ENCODE measurements at regions not wholly inside any gene's neighbourhood (a gene's known extent, or its start where the extent isn't known, plus 50 kb on each side); places are given as distances from the start of the nearest gene placed in this dataset.

- no peak for TF ChIP-seq CTCF (IDR thresholded peaks at IDR 0.05; ENCODE audit: borderline replicate concordance, extremely low read depth, insufficient read depth)
- intact Hi-C loops (cut with DNase I) = no loop called here
- H3K27me3 ChIP-seq (ENCODE audit: control insufficient read depth, insufficient read depth, low read length) = no peaks in the 10 kb centered on the region
- H3K9ac ChIP-seq (ENCODE audit: low read length in 3 of 3) = no peak overlapping the region
- H3K4me3 ChIP-seq (ENCODE audit: low read length in 3 of 3) = no peak overlapping the region
- no peaks in the 10 kb centered on the region for H3K4me1 ChIP-seq (ENCODE audit: control insufficient read depth in 2 of 3, insufficient read depth in 2 of 3, low read depth in 1 of 3, low read length in 3 of 3)
- no peak overlapping the region for H3K27ac ChIP-seq (ENCODE audit: low read depth in 2 of 2, low read length in 2 of 2)
- H3K9me3 ChIP-seq (ENCODE audit: control insufficient read depth in 2 of 3, insufficient read depth in 1 of 3, low read length in 3 of 3) = no peaks in the 10 kb centered on the region
- H3K36me3 ChIP-seq (ENCODE audit: control insufficient read depth in 2 of 3, insufficient read depth in 3 of 3, low read length in 3 of 3) = no peaks in the 10 kb centered on the region
- FAIRE-seq (no peak), DNase-seq (peak in 2 of 5 donors; percentile 19 to 31)
Observed at GRCh38 chr10:21463436-21463835, 62.0 kb downstream of the SKIDA1 start.

- Histone ChIP-seq H3K4me1 (ENCODE audit: control insufficient read depth in 2 of 3, insufficient read depth in 2 of 3, low read depth in 1 of 3, low read length in 3 of 3) (no peaks in the 10 kb centered on the region), H3K4me3 (ENCODE audit: low read length in 3 of 3) (no peak overlapping the region), H3K27ac (ENCODE audit: low read depth in 2 of 2, low read length in 2 of 2) (no peak overlapping the region), H3K9me3 (ENCODE audit: control insufficient read depth in 2 of 3, insufficient read depth in 1 of 3, low read length in 3 of 3) (no peaks in the 10 kb centered on the region), H3K9ac (ENCODE audit: low read length in 3 of 3) (no peak overlapping the region), H3K27me3 (ENCODE audit: control insufficient read depth, insufficient read depth, low read length) (no peaks in the 10 kb centered on the region), H3K36me3 (ENCODE audit: control insufficient read depth in 2 of 3, insufficient read depth in 3 of 3, low read length in 3 of 3) (no peaks in the 10 kb centered on the region)
- TF ChIP-seq CTCF (IDR thresholded peaks at IDR 0.05; ENCODE audit: borderline replicate concordance, extremely low read depth, insufficient read depth) = no peak
- FAIRE-seq (no peak), DNase-seq (peak in 2 of 5 donors; percentile 69 to 93)
- intact Hi-C loops (cut with DNase I) = no loop called here
Observed at GRCh38 chr10:21458126-21458871, 67.2 kb downstream of the SKIDA1 start.

GRCh38 chr10:21456160-21456559 lies 69.3 kb downstream of the SKIDA1 start:
- no peak for TF ChIP-seq CTCF (IDR thresholded peaks at IDR 0.05; ENCODE audit: borderline replicate concordance, extremely low read depth, insufficient read depth)
- no peaks in the 10 kb centered on the region for H3K27me3 ChIP-seq (ENCODE audit: control insufficient read depth, insufficient read depth, low read length)
- no peaks in the 10 kb centered on the region for H3K36me3 ChIP-seq (ENCODE audit: control insufficient read depth in 2 of 3, insufficient read depth in 3 of 3, low read length in 3 of 3)
- DNase-seq (no peak), FAIRE-seq (no peak)
- no peak overlapping the region for H3K27ac ChIP-seq (ENCODE audit: low read depth in 2 of 2, low read length in 2 of 2)
- no peaks in the 10 kb centered on the region for H3K9me3 ChIP-seq (ENCODE audit: control insufficient read depth in 2 of 3, insufficient read depth in 1 of 3, low read length in 3 of 3)
- no peaks in the 10 kb centered on the region for H3K4me1 ChIP-seq (ENCODE audit: control insufficient read depth in 2 of 3, insufficient read depth in 2 of 3, low read depth in 1 of 3, low read length in 3 of 3)
- no peak overlapping the region for H3K4me3 ChIP-seq (ENCODE audit: low read length in 3 of 3)
- H3K9ac ChIP-seq (ENCODE audit: low read length in 3 of 3) = no peak overlapping the region
- intact Hi-C loops (cut with DNase I) = no loop called here

GRCh38 chr10:21452203-21452602 lies 73.3 kb downstream of the SKIDA1 start:
- intact Hi-C loops (cut with DNase I) = no loop called here
- FAIRE-seq = no peak
- H3K4me1 ChIP-seq (ENCODE audit: control insufficient read depth in 2 of 3, insufficient read depth in 2 of 3, low read depth in 1 of 3, low read length in 3 of 3) = no peaks in the 10 kb centered on the region

More at GRCh38 chr10:21452203-21452602, 73.3 kb downstream of the SKIDA1 start:
- Histone ChIP-seq H3K9me3 (ENCODE audit: control insufficient read depth in 2 of 3, insufficient read depth in 1 of 3, low read length in 3 of 3) (no peaks in the 10 kb centered on the region), H3K36me3 (ENCODE audit: control insufficient read depth in 2 of 3, insufficient read depth in 3 of 3, low read length in 3 of 3) (no peaks in the 10 kb centered on the region), H3K27me3 (ENCODE audit: control insufficient read depth, insufficient read depth, low read length) (no peaks in the 10 kb centered on the region), H3K27ac (ENCODE audit: low read depth in 2 of 2, low read length in 2 of 2) (no peak overlapping the region), H3K9ac (ENCODE audit: low read length in 3 of 3) (no peak overlapping the region), H3K4me3 (ENCODE audit: low read length in 3 of 3) (no peak overlapping the region)
- TF ChIP-seq CTCF (IDR thresholded peaks at IDR 0.05; ENCODE audit: borderline replicate concordance, extremely low read depth, insufficient read depth) = no peak
- DNase-seq = no peak
